SK-N-SH (cell line): ENCODE measurements at regions not wholly inside any gene's neighbourhood (a gene's known extent, or its start where the extent isn't known, plus 50 kb on each side); places are given as distances from the start of the nearest gene placed in this dataset.

Experiments used
- CTCF ChIP-seq: fragments of 200-600 bp; sonication (generic); IDR thresholded peaks from 2 replicates; pipeline ENCODE4 v1.6.1; 2017; ENCODE audit warnings: antibody characterized with exemption, mild to moderate bottlenecking, moderate library complexity
- EP300 ChIP-seq, 2 experiments: IDR thresholded peaks; 2 replicates each; pipeline versions ENCODE4 v1.4.0 to v1.6.1; 2012; ENCODE audit warnings: borderline replicate concordance in 1 of 2, low read depth in 1 of 2, low read length in 1 of 2
- IRF3 ChIP-seq: fragments of 150-350 bp; IDR thresholded peaks from 2 replicates; pipeline ENCODE4 v1.6.1; 2016; ENCODE audit warnings: mild to moderate bottlenecking, low read depth, low read length
- MAX ChIP-seq: IDR thresholded peaks from 2 replicates; pipeline ENCODE4 v1.4.0; 2012; ENCODE audit warnings: low read depth
- POLR2AphosphoS5 ChIP-seq: IDR thresholded peaks from 2 replicates; pipeline ENCODE4 v1.6.1; 2012; ENCODE audit warnings: low read depth, low read length
- RAD21 ChIP-seq: IDR thresholded peaks from 2 replicates; pipeline ENCODE4 v1.6.1; 2012; ENCODE audit warnings: mild to moderate bottlenecking, low read length
- RFX5 ChIP-seq: IDR thresholded peaks from 2 replicates; pipeline ENCODE4 v1.6.1; 2012; ENCODE audit warnings: mild to moderate bottlenecking, improper control_type of control experiment, low read length
- SIN3A ChIP-seq: IDR thresholded peaks from 2 replicates; pipeline ENCODE4 v1.6.1; 2012; ENCODE audit warnings: low read depth, mild to moderate bottlenecking, low read length, moderate library complexity, borderline replicate concordance
- TAF1 ChIP-seq: IDR thresholded peaks from 2 replicates; pipeline ENCODE4 v1.6.1; 2012; ENCODE audit warnings: low read depth, mild to moderate bottlenecking, low read length, moderate library complexity, borderline replicate concordance
- TCF12 ChIP-seq: IDR thresholded peaks from 2 replicates; pipeline ENCODE4 v1.4.0; 2012
- YY1 ChIP-seq: IDR thresholded peaks from 2 replicates; pipeline ENCODE4 v1.4.0; 2012; ENCODE audit warnings: low read depth, mild to moderate bottlenecking

- TF ChIP-seq TCF12 (no peak), CTCF (no peak), RAD21 (no peak), YY1 (no peak), SIN3A (no peak), IRF3 (no peak), POLR2AphosphoS5 (no peak), MAX (no peak), RFX5 (no peak), TAF1 (no peak), EP300 (IDR thresholded peaks at IDR 0.05; ENCODE audit: borderline replicate concordance in 1 of 2, low read depth in 1 of 2, low read length in 1 of 2) (no peak)
These were observed 881.8 kb downstream of the DCDC2C start for GRCh38 chr2:4585057-4585635.
